AG09319 (cell line): ENCODE measurements at regions not wholly inside any gene's neighbourhood (a gene's known extent, or its start where the extent isn't known, plus 50 kb on each side); places are given as distances from the start of the nearest gene placed in this dataset.
"Not testable (repeated sequence)": the region's sequence is repeated elsewhere in the genome, so short reads cannot be mapped to it uniquely, and the experiment has no call there.

Experiments used
- DNase-seq: peaks from one replicate; pipeline ENCODE4 v3.0.0-alpha.2; 2010; ENCODE audit warnings: low read depth; ENCODE audit errors: extremely low read depth
- CTCF ChIP-seq: IDR thresholded peaks from 2 replicates; pipeline ENCODE4 v1.5.1; 2011; ENCODE audit warnings: low read depth, mild to moderate bottlenecking, inconsistent platforms, low read length, moderate library complexity

GRCh38 chr3:193029800-193030199 is 112.1 kb upstream of the MB21D2 start:
- no peak for TF ChIP-seq CTCF
- DNase-seq: no peak

- no peak for DNase-seq
- TF ChIP-seq CTCF: no peak
Observed at GRCh38 chr3:193030276-193030675, 112.6 kb upstream of the MB21D2 start.

GRCh38 chr3:193031911-193032310 is 114.3 kb upstream of the MB21D2 start:
- no peak for TF ChIP-seq CTCF
- DNase-seq: no peak

GRCh38 chr3:193033226-193033780 is 115.6 kb upstream of the MB21D2 start:
- DNase-seq: no peak
- TF ChIP-seq CTCF: no peak

GRCh38 chr3:193037828-193038227 is 120.2 kb upstream of the MB21D2 start:
- not testable (repeated sequence) for DNase-seq

GRCh38 chr3:193039058-193039457 is 121.4 kb upstream of the MB21D2 start:
- no peak for TF ChIP-seq CTCF
- DNase-seq: no peak

GRCh38 chr3:193040836-193041672 is 123.4 kb upstream of the MB21D2 start:
- peak; percentile 50 for TF ChIP-seq CTCF
- peak; percentile 24 for DNase-seq
